ENCODE measurements at regions not wholly inside any gene's neighbourhood (a gene's known extent, or its start where the extent isn't known, plus 50 kb on each side); places are given as distances from the start of the nearest gene placed in this dataset.
"Not testable (repeated sequence)": the region's sequence is repeated elsewhere in the genome, so short reads cannot be mapped to it uniquely, and the experiment has no call there.

GRCh38 chr6:782141-782540, 89.2 kb upstream of the EXOC2 start:
- Histone ChIP-seq H3K36me3 (no peaks in the 10 kb centered on the region), H3K27me3 (peaks cover 0 to 11% of the 10 kb centered on the region in 2 donors), H3K4me3 (no peak overlapping the region), H3K9me3 (no peaks in the 10 kb centered on the region), H3K4me1 (no peaks in the 10 kb centered on the region), H3K27ac (no peak overlapping the region)
- DNase-seq = no peak
- intact Hi-C loops (cut with DNase I; ENCODE audit: low total_unique reads) = no loop called here
- TF ChIP-seq CTCF (IDR thresholded peaks at IDR 0.05) = no peak

DNA sequence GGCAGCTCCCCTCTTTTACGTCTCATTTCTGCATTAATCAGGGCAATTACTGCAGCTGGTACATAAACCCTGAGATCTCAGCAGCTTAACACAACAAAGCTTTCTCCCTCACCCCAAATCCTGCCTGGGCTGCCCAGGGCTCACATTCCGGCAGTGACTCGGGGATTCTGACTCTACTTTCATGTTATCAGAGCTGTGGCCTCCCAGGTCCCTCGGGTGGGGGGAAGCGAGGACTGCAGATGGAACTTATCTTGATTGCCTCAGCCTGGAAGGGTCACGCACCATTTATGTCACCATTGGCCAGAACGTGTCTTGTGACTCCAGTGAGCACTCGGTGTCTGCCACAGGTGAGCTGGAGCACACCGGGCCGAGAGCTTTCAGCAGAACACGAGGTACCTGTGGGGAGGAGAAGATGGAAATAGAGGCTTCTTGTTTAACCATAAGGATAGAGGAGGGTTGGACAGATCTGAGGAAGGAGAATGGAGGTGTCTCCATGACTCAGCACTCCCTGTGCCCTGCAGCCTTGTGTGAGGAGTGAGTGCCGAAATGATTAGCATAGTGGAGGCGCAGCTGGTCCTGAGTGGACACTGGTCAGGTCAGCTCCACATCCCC, 88.5 kb upstream of the EXOC2 start:
- Histone ChIP-seq H3K9me3 (no peaks in the 10 kb centered on the region), H3K27ac (no peak overlapping the region), H3K27me3 (peaks cover 0 to 11% of the 10 kb centered on the region in 2 donors), H3K4me3 (no peak overlapping the region), H3K36me3 (no peaks in the 10 kb centered on the region), H3K4me1 (no peaks in the 10 kb centered on the region)
- DNase-seq = no peak
- intact Hi-C loops (cut with DNase I; ENCODE audit: low total_unique reads) = no loop called here
- no peak for TF ChIP-seq CTCF (IDR thresholded peaks at IDR 0.05)

DNA sequence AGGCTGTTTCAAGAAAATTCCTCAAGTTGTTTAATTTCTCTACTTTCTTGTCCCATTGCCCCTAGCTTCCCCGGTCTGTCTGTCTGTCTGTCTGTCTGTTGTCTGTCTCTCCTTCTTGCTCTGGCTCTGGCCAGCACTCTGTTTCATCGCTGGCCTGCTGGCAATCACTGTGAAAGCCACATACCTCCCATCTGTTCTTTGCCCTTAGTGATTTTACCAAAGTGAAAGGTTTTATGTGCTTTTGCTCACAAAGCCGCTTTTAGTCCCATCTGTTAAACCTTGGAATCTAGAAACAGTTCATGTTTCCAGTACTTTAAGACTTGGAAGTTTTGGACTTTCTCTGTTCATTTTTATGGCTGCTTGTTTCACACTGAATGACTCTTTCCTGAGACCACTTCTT, 87.8 kb upstream of the EXOC2 start:
- no peaks in the 10 kb centered on the region for H3K9me3 ChIP-seq
- H3K27me3 ChIP-seq = peaks cover 0 to 11% of the 10 kb centered on the region in 2 donors
- no peak overlapping the region for H3K27ac ChIP-seq
- intact Hi-C loops (cut with DNase I; ENCODE audit: low total_unique reads) = no loop called here
- H3K36me3 ChIP-seq = no peaks in the 10 kb centered on the region
- no peaks in the 10 kb centered on the region for H3K4me1 ChIP-seq
- no peak overlapping the region for H3K4me3 ChIP-seq
- no peak for TF ChIP-seq CTCF (IDR thresholded peaks at IDR 0.05)
- DNase-seq = no peak

DNA sequence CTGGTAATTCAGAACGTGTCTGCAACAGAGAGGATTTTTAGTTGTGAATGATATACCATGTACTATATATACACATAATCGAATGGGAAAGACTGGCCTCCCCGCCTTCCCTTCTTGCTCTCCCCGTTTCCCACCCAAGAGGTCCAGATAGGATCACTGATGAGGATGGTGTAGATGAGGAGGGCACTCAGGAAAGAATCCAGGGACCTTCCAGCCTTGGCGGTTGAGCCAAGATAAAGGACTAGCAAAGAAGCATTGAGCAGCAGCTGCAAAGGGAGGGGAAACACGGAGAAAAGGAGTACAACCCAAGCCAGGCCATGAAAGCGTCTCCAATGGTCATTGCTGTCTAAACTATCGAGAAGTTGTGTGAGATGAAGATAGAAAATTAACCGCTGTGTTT, 84.0 kb upstream of the EXOC2 start:
- Histone ChIP-seq H3K27me3 (peaks cover 0 to 6% of the 10 kb centered on the region in 2 donors), H3K4me1 (no peaks in the 10 kb centered on the region), H3K27ac (no peak overlapping the region), H3K4me3 (no peak overlapping the region), H3K9me3 (no peaks in the 10 kb centered on the region), H3K36me3 (no peaks in the 10 kb centered on the region)
- no peak for DNase-seq
- TF ChIP-seq CTCF (IDR thresholded peaks at IDR 0.05) = no peak
- intact Hi-C loops (cut with DNase I; ENCODE audit: low total_unique reads) = no loop called here

DNA sequence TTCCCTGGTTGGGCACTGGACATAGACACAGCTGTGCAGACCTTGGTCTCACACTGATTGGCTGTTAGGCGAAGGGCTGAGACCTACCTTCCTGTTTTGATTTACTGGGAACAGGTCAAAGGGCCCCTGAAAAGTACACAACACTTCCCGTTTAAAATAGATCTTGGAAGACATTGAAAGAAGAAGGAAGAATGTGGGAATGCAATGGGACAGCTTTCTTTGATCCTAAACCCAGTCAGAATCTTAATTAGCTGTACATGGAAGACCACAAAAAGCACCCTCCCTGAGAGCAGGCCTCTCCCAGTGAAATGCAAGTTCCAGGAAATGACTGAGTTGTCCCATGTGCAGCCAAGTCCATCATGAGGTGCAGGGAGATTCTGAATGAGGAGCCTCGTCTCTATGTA, 83.6 kb upstream of the EXOC2 start:
- TF ChIP-seq CTCF (IDR thresholded peaks at IDR 0.05) = no peak
- Histone ChIP-seq H3K27me3 (peaks cover 0 to 6% of the 10 kb centered on the region in 2 donors), H3K4me1 (no peaks in the 10 kb centered on the region), H3K27ac (no peak overlapping the region), H3K4me3 (no peak overlapping the region), H3K36me3 (no peaks in the 10 kb centered on the region), H3K9me3 (peaks cover 0 to 3% (median 0%) of the 10 kb centered on the region in 3 donors)
- no peak for DNase-seq
- intact Hi-C loops (cut with DNase I; ENCODE audit: low total_unique reads) = no loop called here

DNA sequence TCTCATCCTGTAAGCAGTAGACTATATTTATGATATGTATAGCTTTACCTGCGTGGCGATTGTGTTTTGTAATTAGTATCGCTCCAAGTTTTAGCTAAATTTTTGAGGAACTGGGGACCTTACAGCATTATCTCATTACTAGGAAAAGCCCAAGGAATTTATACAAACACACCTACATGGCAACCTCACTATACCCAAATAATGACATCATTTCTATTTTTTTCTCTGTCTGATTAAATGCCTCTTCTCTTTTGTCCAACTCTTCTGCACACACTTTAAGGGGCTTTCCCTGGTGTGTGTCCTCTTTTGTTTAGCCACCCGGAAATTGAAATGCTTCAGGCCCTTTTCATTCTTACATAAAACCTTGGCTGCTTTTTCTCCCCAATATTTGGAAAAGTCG, 82.9 kb upstream of the EXOC2 start:
- TF ChIP-seq CTCF (IDR thresholded peaks at IDR 0.05) = no peak
- no peak overlapping the region for H3K27ac ChIP-seq
- H3K36me3 ChIP-seq = no peaks in the 10 kb centered on the region
- intact Hi-C loops (cut with DNase I; ENCODE audit: low total_unique reads) = no loop called here
- no peak for DNase-seq
- no peak overlapping the region for H3K4me3 ChIP-seq
- peaks cover 0 to 6% of the 10 kb centered on the region in 2 donors for H3K27me3 ChIP-seq
- H3K9me3 ChIP-seq = peaks cover 0 to 4% (median 0%) of the 10 kb centered on the region in 3 donors
- no peaks in the 10 kb centered on the region for H3K4me1 ChIP-seq

DNA sequence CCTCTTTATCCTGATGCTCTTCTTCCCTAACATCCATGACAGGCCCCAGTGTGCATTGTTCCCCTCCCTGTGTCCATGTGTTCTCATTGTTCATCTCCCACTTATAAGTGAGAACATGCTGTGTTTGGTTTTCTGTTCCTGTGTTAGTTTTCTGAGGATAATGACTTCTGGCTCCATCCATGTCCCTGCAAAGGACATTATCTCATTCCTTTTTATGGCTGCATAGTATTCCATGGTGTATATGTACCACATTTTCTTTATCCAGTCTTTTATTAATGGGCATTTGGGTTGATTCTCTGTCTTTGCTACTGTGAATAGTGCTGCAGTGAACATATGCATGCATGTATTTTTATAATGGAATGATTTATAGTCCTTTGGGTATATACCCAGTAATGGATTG, 78.7 kb upstream of the EXOC2 start:
- DNase-seq; H3K9me3 ChIP-seq; H3K36me3 ChIP-seq; intact Hi-C loops (cut with DNase I; ENCODE audit: low total_unique reads); H3K4me3 ChIP-seq; H3K27ac ChIP-seq; H3K27me3 ChIP-seq; H3K4me1 ChIP-seq: not testable (repeated sequence)
